ENCODE measurements at regions not wholly inside any gene's neighbourhood (a gene's known extent, or its start where the extent isn't known, plus 50 kb on each side); places are given as distances from the start of the nearest gene placed in this dataset.

- no peak for TF ChIP-seq POLR2A (IDR thresholded peaks at IDR 0.05)
- no peak for TF ChIP-seq CTCF (IDR thresholded peaks at IDR 0.05)
Observed at GRCh38 chr20:55540486-55540885, 464.8 kb downstream of the CBLN4 start.
